Ecto neural progenitor cell (in vitro differentiated cells): ENCODE measurements at regions not wholly inside any gene's neighbourhood (a gene's known extent, or its start where the extent isn't known, plus 50 kb on each side); places are given as distances from the start of the nearest gene placed in this dataset.
"Not testable (repeated sequence)": the region's sequence is repeated elsewhere in the genome, so short reads cannot be mapped to it uniquely, and the experiment has no call there.

Source experiments
- DNase-seq: peaks from one replicate; pipeline ENCODE4 v3.0.0-alpha.2; 2018; ENCODE audit warnings: low spot score

GRCh38 chr12:124674937-124675336, 107.5 kb upstream of the NCOR2 start:
- DNase-seq: no peak

- no peak for DNase-seq
Measured at GRCh38 chr12:124673801-124674617, 106.6 kb upstream of the NCOR2 start.

- DNase-seq: not testable (repeated sequence)
Measured at GRCh38 chr12:124669271-124669721, 101.9 kb upstream of the NCOR2 start.

DNA sequence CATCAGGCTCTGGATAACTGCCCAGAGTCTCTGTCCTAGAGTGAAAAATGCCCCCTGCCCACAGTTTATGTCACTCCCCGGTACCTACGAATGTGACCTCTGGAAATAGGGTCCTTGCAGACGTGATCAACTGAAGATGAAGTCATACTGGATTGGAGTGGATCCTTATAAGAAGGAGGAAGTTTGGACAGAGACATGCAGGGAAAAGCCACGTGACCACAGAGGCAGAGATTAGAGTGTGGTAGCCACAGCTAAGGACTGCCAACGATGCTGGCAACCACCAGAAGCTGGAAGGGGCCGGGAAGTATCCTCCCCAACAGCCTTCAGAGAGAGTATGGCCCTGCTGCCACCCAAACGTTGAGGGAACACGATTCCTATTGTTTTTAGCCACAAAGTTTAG, 101.2 kb upstream of the NCOR2 start:
- no peak for DNase-seq

GRCh38 chr12:124667506-124668326, 100.3 kb upstream of the NCOR2 start:
- DNase-seq: no peak

GRCh38 chr12:124666722-124667259, 99.4 kb upstream of the NCOR2 start:
- no peak for DNase-seq

DNA sequence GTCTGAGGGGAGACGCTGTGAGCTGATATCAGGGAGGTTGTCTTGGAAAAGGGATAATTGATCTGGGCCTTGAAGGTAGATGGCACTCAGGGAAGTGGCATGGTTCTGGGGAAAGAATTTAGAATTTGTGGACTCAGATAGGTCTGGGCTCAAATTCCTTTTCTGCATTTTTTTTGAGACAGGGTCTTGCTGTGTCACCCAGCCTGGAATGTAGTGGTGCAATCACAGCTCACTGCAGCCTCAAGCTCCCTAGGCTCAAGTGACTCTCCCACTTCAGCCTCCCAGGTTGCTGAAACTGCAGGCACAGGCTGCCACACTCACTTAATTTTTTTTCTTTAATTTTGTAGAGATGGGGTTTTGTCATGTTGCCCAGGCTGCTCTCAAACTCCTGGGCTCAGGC, 98.1 kb upstream of the NCOR2 start:
- no peak for DNase-seq

DNA sequence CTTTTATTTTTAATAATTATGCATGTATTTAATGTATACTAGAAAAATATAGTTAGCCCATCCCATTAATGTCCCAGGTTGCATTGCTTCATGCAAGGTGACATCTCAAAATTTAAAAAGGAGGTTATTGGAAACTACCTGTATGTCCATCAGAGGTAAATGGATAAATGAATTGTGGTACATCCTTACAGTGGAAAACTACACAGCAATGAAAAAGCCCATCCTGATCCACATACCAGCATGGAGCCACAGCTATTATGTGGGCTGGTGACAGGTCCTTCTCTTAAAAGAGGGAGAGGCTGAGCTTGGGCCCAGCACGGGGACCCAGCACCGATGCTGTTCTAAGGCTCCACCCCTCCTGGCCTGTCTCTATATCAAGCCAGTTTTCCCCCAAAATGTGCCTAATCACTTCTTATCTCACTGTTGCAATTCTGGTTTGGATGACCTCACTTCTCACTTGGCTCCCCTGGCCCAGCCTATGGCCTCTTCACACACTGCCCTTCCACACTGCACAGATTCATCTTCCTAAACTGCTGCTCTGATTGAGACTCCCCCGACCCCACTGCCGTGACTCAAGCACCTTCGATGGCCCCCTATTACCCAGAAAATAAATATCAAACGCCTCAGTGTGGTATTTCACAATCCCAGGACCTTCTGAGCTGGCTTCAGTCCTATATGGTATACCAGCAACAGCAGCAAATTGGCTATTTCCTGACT, 97.1 kb upstream of the NCOR2 start:
- no peak for DNase-seq

GRCh38 chr12:124663771-124664366, 96.5 kb upstream of the NCOR2 start:
- DNase-seq: peak; percentile 75

- no peak for DNase-seq
Measured at GRCh38 chr12:124663206-124663605, 95.8 kb upstream of the NCOR2 start.

DNA sequence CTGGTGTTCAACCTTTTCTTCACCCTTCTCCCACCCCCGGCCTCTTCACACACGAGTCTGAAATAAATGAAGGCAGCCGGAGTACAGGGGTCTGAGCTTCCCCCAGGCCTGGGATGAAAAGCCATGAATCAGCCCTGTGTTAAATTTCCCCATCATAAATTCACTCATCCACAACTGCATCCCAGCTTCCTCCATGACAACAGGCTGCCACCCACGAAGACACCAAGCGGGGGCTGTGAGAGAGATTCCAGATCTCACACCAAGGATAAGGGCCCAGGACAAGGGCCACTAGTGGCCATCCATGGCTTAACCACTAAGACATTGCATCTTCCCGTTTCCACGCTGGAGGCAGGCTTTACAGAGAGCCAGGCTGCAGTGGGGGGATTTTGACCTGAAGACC, 93.9 kb upstream of the NCOR2 start:
- DNase-seq: no peak

DNA sequence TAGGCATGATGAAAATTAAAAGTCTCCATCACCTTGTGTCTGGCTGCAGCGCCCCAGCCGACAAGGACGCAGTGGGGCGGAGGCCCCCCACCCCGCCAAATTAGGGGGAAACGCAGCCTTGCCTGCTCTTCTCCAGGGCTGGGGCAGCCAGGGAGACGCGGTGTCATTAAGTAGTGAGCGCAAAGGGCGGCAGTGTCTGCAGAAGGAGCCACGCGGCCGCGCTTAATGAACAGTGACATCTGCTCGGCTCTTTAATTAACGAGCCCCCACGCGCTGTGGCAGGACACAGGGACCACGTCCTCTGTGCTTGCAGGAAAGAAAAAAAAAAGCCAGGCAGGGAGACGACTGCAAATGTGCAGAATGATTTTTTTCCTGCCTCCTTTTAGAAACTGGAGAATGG, 93.4 kb upstream of the NCOR2 start:
- DNase-seq: no peak

DNA sequence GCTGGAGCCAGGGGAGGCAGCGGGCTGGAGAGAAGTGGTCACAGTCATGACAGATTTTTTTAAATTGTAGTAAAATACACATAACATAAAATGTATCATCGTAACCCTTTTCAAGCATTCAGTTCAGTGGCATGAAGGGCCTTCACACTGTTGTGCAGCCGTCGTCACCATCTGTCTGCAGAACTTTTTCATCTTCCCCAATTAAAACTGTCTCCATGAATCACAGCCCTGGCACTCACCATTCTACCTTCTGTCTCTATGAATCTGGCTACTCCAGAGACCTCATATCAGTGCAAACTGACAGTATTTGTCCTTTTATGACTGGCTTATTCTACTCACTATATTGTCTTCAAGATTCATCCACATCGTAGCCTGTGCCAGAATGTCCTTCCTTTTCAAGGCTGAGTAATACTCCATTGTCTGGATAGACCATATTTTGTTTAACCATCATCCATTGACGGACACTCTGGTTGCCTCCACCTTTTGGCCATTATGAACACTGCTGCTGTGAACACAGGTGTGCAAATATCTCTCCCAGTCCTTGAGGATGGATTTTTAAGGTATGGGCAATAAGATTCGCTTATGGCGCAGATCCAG, 91.5 kb upstream of the NCOR2 start:
- no peak for DNase-seq

- DNase-seq: no peak
Measured at GRCh38 chr12:124658302-124658701, 90.9 kb upstream of the NCOR2 start.

GRCh38 chr12:124656947-124657434, 89.6 kb upstream of the NCOR2 start:
- no peak for DNase-seq

GRCh38 chr12:124655698-124656516, 88.5 kb upstream of the NCOR2 start:
- DNase-seq: no peak

GRCh38 chr12:124655048-124655697, 87.8 kb upstream of the NCOR2 start:
- DNase-seq: no peak

DNA sequence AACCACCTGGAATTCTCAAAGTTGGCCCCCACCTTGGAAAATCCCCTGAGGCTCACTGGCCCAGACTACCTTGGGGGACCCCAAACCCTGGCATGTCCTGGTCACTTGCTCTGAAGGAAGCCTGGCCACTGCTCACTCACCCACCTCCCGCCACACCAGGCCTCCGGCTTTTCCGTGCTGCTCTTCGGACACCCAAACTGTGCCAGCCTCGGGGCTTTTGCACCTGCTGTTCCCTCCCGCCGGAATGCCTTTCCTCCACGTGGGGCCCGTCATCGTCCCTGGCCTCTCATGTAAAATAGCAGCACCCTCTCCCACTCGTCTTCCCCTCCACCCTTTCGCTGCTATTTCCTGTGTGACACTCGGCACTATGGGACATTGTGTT, 87.2 kb upstream of the NCOR2 start:
- no peak for DNase-seq

DNA sequence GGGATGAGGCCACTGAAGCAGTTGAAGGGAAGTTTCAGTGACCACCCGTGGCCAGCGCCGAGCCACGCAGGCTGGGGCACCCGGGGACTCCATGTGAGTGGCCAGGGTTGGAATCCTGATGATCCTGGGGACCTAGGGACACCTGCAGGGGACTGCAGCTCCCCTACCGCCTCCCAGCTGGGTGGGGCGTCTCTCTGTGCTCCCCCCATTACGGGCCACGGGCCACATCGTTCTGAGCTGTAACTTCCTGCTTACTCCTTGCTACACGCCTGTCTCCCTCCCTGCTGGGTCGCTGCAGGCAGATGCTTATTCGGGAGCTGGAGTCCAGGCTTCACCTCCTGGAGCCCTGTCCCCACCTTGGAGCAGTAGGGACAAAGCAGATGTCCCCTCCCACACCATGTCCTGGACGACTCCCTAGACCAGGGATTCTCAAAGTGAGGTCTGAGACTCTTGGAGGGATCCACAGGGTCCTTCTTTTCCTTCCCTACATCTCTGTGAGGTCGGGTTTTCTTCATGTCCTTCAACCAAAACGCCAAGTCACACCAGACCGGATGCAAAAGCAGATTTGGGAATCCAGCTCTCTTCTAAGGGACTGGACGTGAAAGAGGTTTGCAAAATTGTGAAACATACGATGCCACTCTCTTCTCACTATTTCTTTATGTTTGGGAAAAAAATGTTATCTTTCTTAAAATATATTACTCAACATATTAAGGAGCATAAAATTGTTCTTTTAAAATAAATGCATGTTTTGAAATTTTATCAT, 85.9 kb upstream of the NCOR2 start:
- no peak for DNase-seq
